ENCODE measurements at regions not wholly inside any gene's neighbourhood (a gene's known extent, or its start where the extent isn't known, plus 50 kb on each side); places are given as distances from the start of the nearest gene placed in this dataset.
A peak's percentile ranks its signal among the peaks of the same experiment; 100 is the strongest.

DNA sequence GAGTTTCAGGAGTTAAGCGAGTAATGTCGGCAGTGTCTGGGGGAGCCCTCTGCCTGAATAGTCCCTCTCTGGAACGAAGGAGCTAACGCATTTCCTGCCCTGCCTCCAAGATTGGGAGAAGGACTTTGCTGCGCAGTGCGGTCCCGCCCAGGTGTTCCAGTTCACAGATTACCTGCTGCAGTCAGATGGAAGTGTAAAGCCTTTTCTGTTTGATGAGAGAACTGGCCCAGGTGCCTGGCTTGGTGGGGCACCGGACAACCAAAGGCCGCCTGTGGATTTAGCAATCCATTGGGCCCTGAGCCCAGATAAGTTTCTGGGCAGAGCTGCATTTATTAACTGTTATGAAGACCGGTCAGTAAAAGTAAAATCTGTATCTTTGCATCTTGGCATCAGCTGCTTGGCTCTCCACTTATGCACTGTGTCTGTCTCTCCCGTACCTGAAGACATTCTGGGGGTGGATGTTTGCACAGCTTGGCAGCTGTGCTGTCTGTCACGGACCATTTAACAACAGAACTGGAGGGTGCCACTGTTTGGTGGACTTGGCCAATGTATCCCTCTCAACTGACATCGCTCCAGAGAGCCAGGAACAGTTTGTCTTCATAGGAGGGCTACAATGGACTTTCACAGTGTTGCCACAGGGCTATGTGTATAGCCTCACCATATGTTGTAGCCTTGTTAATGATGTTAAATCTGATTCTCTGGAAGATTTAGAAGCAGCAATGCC, 654.7 kb upstream of the ZWINT start:
- DNase-seq (ENCODE audit: low spot score): peak; percentile 21

DNA sequence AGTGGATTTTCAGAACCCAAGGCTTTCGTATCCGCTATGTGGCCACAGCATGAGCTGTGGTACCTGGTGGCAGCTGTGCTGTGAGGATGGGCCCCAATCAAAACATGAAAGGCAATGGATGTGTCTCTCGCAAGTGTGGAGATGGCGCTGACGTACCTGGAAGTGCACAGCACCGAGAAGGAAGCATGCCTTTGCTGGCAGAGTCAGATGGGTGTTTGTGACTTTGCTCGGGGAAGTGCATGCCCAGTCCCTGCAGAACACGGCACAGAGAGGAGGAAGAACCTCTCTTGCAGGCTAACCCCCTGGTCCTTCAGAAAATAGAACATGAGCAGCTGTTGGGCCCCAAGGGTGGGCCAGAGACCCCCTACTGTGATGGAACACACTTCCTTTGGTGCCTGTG, 654.1 kb upstream of the ZWINT start:
- DNase-seq (ENCODE audit: low spot score): no peak

DNA sequence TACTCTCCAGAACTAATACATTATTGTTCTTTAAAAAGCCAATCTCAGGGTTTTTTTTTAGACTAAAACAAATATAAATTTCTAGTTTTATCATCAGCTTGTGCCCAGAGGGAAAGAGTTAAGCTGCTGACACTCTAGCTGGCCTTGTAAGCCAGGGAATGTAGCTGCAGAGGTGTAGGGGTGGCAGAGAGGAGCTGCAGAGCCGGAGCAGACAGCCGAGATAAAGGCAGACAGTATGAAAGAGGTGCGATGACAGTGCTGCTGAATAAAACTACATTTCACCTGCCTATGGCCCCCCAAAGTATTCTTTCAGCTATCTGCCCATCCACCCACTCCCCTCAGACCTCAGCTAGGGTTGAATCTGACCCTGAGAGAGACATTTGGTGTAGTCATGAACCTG, 653.7 kb upstream of the ZWINT start:
- DNase-seq (ENCODE audit: low spot score): no peak

DNA sequence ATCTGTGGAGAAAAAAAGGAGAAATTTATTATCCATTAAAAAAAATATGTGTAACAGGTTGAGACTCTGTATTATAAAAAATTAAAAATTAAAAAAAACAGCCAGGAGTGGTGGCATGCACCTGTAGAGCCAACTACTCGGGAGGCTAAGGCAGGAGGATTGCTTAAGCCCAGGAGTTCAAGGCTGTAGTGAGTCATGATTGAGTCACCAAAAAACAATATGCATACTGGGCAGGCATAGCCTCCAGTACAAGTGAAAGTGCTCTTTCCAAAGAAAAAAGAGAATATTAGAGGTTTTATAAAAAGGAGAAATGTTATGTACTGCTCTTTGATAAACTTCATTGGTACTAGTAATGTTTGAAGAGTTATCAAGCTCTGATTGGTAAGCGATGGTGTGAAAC, 647.1 kb upstream of the ZWINT start:
- DNase-seq (ENCODE audit: low spot score): no peak

DNA sequence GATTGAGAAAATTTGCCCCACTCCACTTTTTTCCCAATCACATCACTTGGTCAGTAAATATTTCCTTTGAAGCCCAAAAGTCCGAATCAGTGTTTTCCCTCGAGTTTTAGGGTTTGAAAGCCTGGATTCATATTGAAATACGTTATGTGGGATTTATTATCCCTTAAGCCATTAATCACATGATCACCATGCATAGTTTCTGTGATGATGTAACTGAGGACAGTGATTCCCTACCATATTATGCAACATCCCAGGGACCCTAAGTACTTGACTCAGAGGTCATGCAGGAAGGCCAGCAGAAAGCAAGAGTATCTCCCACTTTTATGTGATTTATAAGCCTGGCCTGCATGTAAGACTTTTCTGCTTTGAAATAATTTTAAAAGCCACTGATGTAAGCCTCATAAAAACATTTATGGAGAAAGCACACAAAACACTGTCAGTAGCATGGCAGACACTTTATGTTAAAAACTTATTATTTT, 630.6 kb upstream of the ZWINT start:
- DNase-seq (ENCODE audit: low spot score): no peak

DNA sequence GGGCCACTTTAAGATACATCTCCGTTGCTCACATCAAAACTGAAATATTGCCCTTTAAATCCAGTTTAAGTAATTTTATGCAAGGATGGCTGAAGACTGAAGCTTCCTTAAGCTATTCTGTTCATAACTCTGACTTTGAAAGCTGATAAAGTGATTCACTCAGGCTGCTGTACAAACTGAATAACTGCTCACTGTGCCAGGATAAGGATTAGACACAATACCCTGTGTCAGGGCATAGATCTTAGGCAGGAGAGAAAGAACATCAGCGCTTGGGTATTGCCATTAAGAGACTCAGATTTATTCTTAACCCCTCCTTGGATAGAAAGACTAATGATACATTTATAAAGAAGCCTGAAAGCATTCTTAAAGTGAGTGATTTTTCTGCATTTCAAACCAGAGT, 614.5 kb upstream of the ZWINT start:
- DNase-seq (ENCODE audit: low spot score): no peak

DNA sequence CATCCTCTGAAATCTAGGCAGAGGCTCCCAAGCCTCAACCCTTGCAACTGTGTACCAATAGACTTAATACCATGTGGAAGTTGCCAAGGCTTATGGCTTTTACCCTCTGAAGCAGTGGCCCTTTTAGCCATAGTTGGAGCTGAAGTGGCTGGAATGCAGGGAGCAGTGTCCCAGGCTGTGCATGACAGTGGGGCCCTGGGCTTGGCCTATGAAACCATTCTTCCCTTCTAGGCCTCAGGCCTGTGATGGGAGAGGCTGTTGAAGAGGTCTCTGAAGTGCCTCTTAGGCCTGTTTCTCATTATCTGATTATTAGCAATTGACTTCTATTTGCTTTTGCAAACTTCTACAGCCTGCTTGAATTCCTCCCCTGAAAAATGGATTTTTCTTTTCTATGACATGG, 612.7 kb upstream of the ZWINT start:
- DNase-seq (ENCODE audit: low spot score): no peak

DNA sequence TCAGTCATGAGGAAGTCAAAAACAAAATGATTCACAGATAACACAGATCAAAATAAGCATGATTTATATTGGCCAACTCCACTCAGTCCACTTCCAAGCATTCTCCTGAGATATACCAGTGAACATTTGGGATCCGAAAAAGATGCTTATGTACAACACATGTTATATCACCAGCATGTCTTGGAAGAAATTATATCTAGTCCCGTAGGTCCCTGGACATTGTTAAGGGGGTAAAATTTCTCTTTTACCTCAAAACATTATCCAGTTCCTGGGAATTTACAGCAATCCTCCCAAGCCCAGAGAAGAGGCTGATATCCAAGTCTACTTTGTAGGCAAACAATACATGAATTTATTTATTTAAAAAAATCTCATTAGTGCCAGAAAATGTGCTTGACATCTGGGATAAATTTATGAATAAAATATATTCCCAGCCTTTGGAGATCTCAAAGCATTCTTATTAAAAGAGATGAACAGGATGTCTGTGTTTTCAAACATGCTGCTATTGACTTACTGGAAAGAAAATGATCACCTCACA, 582.2 kb upstream of the ZWINT start:
- DNase-seq (ENCODE audit: low spot score): no peak

DNA sequence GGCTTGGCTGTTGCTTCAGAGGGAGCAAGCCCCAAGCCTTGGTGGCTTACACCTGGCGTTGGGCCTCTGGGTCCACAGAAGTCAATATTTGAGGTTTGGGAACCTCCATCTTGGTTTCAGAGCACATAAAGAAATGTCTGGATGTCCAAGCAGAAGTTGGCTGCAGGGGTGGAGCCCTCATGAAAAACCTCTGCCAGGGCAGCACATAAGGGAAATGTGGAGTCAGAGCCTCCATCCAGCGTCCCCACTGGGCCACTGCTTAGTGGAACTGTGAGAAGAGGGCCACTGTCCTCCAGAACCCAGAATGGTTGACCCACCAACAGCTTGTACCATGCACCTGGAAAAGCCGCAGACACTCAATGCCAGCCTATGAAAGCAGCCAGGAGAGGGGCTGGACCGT, 573.5 kb upstream of the ZWINT start:
- DNase-seq (ENCODE audit: low spot score): no peak

DNA sequence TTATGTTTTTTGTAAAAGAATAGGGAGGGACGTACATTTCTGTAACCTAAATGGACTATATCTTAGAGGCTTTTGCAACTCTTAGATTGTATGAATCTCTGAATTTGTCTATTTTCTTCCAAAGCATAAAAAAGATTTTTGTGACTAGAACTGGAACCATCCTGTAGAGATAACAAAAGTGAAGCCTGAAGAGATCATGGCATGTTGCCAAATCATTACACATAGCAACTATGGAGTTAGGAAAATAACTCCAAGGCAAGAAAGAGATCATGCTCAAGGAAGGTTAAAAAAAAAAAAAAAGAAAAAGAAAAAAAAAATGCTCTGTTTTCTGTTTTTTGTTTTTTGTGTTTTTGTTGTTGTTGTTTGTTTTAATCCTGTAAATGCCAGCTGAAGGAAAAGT, 567.7 kb upstream of the ZWINT start:
- no peak for DNase-seq (ENCODE audit: low spot score)

DNA sequence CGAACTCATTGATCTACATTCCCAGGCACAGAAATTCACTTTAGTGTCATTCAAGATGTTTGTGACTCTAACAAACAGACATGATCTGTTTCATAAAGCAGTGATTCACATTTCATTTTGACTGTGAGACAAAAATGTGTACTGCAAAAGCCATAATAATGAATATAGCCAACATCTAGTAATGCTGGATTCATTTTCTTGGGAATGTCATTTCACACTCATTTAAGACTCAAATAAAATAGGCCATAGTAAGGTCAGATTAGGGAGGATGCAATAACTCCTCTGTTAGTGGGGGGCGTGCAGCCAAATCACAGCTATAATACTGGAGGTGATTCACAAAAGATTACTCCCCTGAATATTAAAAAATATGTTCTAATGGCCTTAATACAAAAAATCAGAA, 566.6 kb upstream of the ZWINT start:
- DNase-seq (ENCODE audit: low spot score): no peak

DNA sequence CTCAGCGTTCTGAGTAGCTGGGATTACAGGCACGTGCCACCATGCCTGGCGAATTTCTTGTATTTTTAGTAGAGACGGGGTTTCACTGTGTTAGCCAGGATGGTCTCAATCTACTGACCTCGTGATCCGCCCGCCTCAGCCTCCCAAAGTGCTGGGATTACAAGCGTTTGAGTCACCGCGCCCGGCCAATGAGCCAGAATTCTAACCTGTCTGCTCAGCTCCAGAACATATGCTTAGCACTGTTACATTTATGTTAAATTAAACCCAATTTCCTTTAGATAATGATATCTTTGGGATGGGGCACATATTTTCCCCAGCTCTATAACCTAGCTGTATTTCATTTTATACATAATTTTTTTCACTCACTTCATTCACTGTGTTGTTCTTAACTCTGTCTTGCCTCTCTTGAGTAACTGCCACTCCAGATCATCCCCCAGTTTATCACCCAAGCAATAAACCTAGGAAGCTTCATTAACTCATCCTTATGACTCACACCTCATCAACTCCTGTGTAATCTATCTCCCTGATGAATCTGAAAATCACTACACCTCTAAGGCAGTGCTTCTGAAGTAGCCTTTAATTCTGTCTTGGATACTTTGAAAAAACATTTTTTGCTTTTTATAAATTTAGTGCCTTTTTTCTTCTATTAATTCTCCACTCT, 559.7 kb upstream of the ZWINT start:
- DNase-seq (ENCODE audit: low spot score): no peak

DNA sequence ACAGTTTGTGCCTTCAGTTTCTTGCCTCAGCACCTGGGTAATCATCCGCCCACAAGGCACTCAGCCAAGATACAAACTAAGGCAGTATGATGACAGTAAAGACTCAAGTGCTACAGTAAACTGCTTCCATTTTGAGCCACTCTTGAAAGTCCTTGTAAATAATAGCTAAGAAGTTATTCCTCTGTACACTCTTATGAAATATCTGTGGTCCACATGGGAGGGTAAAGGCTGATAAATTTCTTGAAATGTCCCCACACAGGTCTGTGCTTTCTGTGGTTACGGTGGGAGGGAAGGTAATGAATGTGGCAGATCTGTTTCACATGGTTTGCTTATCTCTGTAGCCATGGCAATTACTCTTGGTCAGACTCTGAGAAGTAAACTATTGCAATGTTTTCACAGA, 551.0 kb upstream of the ZWINT start:
- no peak for DNase-seq (ENCODE audit: low spot score)

DNA sequence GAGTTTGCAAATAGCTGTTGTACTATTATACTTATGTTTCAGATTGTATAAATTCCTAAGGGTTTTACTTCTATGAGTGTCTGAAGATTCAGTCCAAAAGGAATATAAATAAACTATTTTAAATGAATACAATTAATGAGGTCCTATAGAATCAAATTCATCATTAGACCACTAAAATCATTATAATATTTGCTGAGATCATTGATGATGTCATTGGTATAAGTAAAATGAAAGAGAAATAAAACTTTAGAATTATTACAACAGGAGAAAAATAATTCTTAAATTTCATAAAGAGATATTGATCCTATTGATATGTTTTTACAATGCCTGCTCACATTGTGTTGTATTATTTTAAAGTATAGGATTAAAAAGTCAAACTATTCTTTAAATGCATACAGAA, 544.0 kb upstream of the ZWINT start:
- DNase-seq (ENCODE audit: low spot score): no peak

DNA sequence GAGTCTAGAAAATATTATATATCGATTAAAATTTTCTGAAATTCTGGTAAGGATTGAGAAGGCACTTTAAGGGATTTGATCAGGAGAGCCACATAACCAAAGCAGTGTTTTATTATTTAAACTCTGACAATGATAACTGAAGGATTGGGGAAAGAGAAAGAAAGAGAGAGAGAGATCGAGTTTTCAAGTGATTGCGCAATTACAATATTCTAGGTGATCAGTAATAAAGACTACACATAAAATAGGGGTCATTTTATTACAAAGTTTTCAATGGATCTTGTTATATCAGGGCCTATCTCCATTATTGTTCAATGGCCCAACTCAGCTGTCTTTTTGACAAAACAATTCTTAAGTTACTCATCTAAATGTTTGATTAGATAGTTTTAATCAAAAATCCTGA, 541.5 kb upstream of the ZWINT start:
- DNase-seq (ENCODE audit: low spot score): no peak

DNA sequence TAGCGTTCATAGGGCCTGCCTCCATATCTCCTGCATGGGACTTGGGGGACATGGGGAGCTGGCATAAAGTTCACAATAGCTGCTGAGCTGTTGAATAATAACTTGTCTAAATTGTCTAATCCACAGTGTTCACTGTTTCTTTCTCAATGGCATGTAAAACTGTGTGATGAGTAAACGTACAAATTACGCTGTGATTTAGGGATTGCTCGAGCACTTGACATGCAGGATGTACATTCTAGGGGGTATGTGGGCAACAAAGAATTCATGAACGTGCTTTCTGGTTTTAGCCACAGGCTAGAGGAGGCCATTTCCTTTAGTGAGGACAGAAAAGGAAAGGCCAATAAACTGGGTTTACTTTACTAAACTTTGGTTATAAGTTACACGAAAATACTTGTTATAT, 534.2 kb upstream of the ZWINT start:
- no peak for DNase-seq (ENCODE audit: low spot score)

DNA sequence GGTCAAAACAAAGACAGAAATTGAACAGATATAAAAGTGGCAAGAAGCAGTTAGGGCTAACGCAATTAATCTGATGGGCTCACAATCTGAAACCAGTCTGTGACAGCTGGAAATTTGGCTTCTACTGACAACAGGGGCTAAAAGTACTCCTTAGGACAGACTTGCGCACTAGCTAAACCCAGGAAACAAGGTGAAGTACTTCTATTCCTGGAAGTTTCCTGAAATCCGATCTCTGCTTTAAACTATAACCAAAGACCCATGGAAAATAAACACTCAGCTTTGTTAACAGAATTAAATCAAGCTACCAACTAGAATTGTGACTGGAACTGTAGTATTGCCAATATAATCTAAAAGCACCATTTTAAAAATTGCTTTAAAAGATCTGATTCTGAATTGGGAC, 520.2 kb upstream of the ZWINT start:
- DNase-seq (ENCODE audit: low spot score): no peak

DNA sequence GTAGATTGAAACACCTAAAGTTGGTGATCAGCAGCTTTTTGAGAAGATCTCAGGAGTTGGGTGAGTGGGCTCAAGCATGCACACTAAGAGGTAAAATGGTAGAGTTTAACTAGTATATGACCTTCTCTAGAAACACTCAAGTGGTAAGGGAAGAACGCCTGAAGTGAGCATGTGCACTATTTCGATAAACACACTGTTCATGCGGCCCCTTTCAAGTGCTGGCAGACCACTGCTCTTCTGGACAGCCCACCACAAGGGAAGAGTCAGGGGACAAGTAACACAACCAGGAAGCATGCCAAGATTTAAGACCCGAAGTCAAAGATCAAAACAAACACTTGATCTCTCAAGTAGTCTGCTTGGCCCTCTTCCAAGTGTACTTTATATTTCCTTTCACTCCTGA, 519.5 kb upstream of the ZWINT start:
- DNase-seq (ENCODE audit: low spot score): no peak

DNA sequence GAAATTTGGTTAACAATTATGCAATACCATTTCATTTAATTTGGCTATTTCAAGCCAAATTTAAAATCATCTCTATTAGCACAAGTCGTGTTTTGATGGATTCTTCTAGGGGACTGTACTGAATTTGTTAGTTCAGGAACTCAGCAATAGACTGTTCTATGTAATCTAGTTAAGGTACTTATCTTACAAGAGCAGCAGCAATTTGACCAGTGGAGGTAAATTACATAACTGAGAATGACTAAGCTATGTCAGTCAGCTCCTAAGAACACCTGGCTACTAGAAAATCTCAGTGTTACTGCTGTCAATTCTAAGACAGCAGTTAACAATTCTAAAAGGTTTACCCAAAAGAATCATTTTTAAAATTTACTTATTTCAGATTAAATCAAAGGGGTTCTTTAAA, 513.9 kb upstream of the ZWINT start:
- no peak for DNase-seq (ENCODE audit: low spot score)

DNA sequence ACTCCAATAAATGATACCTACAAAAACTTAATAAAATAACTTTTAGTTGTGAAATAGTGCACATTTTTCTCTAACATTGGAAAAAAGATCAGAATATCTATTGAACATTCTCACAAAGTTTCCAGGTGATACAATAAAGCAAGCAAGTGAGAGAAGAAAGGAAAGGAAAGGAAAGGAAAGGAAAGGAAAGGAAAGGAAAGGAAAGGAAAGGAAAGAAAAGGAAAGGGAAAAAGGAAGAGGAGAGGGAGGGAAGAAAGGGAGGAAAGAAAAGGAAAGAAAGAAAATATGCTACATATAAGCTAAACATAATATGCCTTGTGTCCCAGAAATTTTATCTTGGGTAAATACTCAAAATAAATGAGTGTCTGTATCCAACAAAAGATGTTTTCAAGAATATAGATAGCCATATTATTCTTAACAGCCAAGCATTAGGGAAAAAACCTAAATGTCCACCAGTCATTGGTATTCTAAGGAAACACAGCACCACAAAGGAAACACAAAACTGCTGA, 510.2 kb upstream of the ZWINT start:
- DNase-seq (ENCODE audit: low spot score): no peak

DNA sequence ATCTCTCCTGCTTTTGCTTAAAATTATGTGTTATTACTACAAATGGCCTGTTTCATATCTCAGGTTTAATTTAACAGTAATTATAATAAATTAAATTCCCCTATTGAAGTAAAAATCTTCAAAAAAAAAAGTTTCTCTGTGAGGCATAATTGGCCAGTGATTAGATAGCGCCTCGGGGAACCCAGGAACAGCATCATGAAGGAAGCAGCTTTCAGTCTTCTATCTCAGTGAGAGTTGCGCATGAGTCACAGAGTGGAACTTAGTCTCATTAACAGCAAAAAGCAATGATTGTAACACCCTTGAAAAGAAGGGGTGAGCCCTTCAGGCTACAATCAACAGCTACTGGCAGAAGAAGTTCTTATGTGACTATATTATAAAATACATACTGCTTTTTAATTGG, 506.2 kb upstream of the ZWINT start:
- DNase-seq (ENCODE audit: low spot score): no peak

DNA sequence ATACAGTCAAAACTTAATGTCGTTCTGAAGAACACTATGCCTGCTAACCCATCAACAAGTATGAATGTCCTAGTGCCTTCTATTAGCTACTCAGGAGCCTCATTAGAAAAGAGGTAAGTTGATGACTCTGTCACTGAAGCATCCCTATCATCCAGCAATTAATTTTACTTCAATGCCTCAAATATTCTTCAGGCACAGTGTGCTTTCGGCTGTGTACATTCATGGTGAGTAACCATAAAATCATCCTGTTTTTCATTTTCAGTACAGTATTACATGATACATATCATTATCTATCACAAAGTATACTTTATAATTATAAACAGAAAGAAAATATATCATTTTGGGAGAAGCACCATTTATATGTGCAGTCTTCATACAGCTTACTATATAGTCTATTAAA, 495.5 kb upstream of the ZWINT start:
- no peak for DNase-seq (ENCODE audit: low spot score)

DNA sequence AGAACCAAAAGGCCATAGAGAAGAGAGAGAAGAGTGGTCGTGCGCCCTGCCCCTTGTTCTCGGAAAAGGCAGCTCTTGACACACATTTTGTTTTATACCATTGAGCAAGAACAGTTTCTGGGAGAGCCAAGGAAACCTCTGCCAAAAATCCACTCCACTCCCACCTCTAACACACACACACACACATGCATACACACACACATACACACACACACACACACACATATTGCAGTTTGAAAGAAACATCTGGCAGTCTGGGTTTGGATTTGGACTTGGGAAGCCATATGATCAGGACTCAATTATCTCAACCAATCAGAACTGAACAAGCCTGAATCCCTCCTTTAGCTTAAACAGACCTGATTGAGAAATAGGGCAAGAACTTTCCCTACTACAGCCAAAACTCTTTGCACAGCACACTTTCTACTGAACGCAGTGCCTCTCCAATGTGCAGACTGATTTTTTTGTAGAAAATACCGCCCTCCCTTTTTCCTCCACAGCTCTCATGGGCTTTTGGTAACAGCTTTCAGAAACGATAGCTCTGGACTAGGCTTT, 484.0 kb upstream of the ZWINT start:
- no peak for DNase-seq (ENCODE audit: low spot score)
